Anterior cingulate cortex (tissue), 58 donors: ENCODE measurements at regions not wholly inside any gene's neighbourhood (a gene's known extent, or its start where the extent isn't known, plus 50 kb on each side); places are given as distances from the start of the nearest gene placed in this dataset.

Experiments
- DNase-seq, 58 donors: peaks; one replicate each; lab custom pipeline; 2025; lab: John Stamatoyannopoulos, UW

DNA sequence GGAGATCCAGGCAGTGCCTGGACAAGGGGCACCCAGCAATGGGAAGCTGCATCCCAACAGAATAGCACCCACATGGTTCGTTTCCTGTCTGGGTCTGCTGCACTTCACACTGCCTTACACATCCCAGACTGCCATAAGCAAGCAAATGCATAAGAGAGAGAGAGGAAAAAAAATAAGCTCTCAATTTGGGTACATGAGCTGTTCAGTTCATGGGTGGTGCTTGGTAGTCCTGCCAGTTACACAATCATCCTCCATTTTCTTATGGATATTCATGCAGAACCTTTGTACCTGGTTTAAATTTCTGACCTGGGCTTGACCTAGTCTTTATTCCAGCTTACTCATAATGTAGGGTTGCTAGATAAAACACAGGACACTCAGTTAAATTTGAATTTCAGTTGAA is 733.6 kb downstream of the TNS3 start:
- no peak for DNase-seq

DNA sequence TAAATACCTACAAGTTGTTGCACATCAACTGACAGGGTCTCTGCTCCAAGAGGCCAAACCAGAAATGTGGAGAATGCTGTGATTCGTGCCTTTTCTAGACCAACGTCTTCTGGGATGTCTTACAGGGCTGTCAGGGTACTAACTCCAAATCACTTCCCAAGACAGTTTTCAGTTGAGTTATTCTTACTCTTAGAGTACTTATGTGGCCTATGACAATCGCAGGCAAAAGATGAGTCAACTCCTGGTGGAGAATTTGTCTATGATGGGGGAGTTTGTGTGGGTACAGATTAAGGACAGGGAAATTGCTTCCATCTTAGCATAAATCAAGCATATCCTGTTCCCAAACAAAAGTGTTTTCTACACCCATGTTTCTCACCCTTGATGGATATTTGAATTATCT is 734.8 kb downstream of the TNS3 start:
- DNase-seq, result no peak

DNA sequence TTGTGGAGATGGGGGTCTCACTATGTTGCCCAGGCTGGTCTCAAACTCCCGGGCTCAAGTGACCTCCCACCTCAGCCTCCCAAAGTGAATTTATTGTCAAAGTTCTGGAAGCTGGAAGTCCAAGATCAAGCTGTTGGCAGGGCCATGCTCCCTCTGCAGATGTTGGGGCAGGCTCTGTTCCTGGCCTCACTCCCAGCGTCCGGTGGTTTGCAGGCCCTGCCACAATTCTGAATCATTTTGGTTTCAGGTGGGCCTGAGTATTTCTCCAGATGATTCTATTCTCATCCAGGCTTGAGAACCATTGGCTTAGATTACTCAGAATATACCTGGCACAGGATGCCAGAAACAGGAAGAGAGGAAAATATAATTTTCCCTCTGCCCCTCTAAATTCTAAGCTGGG is 737.4 kb downstream of the TNS3 start:
- no peak for DNase-seq

DNA sequence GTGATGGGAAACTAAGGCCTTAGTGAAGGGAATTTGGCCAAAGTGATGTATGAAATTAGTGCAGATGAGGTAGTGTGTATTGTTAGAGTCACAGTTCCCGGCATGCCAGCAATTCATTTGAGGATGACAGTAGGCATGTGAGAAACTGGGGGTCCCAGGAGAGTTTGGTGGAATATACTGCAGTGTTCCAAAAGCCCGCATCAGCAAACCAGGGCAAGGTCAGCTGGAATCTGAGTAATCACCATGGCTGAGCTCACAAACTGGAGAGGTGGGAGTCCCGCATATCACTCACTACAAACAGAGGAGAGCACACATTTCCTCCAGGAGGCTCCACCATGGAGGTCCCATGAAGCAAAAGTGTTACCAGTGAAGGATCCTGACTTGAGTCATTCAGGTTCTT is 740.7 kb downstream of the TNS3 start:
- no peak for DNase-seq

DNA sequence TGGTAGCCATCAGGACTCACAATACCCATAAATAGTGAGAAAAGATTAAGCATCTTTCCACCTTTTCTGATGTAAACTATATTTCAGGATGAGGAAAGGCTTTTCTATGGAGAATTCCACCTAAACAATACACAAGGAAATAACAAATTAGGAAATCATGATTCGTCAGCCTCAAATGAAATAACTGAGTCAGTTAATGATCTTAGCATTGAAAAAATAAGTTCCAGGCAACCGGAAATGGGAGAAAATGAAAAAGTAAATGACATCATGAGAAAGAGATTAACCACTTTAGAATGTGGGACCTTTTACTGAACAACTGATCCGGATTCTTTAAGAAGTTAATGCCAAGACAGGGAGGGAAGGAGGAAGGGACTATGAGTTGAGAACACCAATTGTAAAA is 742.3 kb downstream of the TNS3 start:
- no peak for DNase-seq

DNA sequence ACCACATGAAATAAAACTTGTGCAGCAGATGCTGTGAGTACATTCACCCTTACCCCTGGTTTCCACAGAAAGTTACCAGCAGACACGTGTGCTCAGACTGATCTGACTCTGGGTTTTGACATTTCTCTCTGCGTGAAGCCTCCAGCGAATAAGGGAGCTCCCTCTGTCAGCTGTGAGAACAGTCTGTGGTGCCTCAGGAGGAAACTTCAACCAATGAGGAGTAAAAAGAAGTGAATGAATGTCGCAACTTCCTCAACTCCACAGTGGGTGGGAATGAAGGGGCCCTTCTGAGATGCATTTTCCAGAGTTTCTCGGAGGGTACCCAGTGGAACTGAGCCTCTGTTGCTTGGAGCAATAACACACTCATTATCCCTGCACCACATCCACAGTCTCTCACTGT is 743.4 kb downstream of the TNS3 start:
- no peak for DNase-seq

DNA sequence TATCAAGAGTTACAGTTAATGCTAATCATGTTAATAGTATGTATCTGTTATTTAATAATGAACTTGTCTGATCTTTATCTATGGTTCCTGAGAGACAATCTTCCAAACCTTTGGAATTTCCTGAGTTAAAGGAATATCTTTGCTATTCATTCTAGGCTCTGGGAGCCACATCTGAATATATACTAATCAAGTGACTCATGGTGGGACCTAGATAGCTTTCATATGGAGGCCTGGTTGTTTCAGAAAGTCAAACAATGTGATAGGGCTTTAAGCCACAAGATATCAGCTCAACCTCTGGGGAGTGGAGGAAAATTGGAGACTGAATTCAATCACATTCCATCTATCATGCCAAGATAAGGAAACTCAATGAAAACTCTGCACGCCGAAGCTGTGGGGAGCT is 746.4 kb downstream of the TNS3 start:
- no peak for DNase-seq

DNA sequence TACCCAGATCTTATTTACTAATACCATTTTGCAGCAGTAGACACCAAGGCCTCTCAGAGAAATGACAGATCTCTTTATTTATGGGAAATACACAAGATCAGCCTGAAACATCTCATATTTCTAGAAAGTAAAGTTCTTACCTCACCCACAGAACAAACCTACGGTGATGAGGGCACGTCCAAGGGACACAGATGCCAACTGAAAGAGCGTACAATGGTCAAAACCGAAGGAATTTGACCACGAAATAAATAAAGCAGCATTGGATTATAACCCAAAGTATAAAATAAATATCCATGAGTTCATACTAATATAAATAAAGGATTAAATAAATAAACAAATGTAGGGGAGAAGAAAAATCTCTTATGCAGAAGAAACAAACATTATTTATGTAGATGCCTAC is 747.0 kb downstream of the TNS3 start:
- DNase-seq, result no peak

DNA sequence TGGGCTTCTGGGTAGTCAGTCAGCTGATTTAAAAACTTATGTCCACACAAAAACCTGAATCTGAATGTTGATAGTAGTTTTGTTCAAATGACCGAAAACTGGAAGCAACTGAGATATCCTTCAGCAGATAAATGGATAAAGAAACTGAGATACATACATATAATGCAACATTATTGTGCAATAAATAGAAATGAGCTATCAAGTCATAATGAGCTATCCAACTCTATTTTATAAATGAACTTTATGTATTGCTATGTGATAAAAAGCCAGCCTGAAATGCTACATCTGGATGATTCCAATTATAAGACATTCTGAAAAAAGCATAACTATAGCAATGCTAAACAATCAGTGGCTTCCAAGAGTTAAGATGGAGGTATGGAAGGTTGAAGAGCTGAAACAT is 748.7 kb downstream of the TNS3 start:
- no peak for DNase-seq

DNA sequence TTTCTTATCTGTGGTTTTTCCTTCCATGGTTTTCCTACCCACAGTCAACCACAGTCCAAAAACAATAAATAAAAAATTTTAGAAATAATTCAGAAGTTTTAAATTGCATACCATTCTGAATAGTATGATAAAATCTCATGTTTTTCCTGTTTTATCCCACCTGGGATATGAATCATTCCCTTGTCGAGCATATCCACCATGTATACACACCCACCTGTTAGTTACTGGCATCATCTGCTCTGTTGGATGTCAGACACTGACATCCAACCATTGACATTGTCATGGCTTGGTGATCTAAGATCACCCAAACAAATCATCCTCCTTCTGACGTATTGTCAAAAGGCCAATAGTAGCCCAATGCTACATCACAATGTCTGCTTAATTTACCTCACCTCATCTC is 749.8 kb downstream of the TNS3 start:
- no peak for DNase-seq

DNA sequence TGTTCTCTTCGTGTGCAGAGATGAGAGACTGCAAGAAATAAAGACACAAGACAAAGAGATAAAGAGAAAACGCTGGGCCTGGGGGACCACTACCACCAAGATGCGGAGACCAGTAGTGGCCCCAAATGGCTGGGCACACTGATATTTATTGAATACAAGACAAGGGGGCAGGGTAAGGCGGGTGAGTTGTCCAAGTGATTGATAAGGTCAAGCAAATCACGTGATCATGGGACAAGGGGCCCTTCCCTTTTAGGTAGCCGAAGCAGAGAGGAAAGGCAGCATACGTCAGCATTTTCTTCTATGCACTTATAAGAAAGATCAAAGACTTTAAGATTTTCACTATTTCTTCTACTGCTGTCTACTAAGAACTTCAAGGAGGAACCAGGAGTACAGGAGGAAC is 762.1 kb downstream of the TNS3 start:
- no peak for DNase-seq

DNA sequence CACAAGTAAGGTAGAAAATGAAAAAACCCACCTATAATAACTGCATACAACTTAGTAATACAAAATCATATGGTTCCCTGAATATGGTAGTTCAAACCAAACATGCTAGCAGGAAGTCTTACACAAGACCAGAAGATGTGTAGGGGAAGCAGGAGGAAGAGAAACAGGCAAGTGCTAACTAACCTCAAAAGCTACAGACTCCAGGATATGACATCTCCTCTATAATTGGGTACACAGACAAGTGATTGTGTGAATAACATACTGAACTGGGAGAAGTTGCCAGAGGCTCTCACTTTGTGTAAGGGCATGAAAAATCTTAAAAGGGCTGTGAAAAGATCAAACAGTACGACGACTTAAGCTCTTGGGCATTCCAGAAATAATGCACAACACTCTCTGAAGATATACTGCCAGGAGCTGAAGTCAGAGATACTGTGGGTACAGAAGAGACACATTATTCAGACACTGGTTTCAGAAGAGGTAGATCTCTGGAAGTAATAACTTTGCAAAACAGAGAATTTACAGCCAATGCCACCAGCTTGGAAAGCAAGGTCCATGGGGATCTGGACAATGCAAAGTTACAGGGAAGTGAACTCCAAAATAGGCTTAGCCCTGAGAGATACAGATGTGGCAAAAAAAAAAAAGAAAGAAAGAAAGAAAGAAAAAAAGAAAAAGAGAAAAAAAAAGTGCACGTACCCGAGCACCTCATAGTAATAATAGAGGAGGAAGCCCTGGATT is 767.2 kb downstream of the TNS3 start:
- no peak for DNase-seq

DNA sequence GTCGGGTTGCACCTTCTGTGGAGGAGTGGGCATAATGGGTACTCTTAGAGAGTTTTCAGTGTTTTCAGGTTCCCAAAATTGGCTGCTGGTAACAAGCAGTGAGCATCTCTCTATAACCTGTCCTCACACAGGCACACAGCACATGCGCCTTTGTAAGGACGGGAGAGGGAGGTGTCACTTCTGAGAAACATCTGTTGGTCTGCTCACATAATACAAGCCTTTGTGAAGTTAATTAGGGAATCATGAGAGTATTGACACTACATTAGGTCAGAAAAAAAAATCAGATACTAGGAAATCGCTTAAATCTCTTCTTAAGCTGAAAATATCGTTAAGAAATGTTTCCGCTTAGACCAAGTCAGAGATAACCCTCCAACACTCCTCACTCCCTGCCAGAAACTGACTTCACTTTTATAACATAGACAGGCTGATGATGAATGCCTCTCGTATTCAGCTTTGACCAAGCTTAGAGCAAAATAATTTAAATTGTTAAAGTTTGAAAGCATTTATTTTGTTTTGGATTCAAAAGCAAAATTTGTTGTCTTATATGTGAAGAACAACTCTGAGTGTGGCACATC is 769.7 kb downstream of the TNS3 start:
- DNase-seq, result no peak

DNA sequence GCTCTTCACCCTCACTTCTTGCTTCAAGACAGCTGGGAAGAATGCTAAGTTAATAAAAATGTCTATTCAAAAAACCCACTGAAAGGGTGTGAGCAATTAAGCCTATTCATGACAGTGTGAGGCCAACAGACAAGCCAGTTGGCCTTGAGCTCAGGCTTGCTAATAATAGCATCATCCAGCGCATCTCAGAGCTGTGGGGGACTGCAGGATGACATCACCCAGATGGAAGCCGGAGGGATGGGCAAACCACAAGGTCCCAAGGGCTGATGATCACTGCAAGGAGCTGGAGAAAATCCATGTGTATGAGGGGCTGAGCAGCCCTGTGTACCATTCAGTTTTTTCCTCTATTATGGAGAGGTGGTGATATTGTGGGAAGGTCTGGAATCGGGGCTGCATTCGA is 770.4 kb downstream of the TNS3 start:
- no peak for DNase-seq

DNA sequence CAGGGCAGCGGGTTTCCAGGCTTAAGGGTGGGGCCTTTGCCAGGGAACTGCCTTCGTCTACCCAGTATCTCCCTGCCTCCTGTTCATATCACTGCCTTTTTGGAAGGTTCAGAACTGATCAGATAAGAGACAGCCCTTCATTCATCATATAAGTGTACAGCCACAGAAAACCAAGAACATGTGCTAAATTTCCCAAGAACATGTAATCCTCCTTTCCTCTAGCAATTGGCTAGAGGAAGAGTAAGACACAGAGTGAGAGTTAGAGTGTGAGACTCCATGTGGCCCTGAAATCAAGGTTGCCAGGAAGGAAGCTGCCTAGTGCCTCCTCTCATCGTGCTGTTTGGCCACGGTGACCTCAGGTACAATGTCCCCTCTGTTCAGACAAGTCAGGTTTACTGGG is 770.9 kb downstream of the TNS3 start:
- DNase-seq, result no peak

DNA sequence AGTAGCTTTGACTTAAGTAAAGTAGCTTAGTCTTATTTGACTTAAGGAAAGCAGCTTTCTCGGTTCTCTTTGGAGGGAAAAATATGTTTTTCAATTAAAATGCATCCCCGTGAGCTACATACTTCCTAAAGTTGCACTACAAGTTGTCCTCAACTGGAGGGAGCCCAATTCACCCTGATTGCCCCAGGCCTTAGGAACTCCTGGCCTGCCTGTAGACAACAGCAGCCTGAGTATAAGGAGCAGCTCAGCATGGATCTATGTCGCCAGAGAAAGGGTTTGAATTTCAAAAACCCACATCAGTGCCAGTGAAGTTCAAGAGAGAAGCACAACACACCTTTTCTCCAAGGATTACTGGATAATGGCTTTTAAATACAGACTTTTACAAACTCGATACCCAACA is 772.0 kb downstream of the TNS3 start:
- DNase-seq, result no peak

DNA sequence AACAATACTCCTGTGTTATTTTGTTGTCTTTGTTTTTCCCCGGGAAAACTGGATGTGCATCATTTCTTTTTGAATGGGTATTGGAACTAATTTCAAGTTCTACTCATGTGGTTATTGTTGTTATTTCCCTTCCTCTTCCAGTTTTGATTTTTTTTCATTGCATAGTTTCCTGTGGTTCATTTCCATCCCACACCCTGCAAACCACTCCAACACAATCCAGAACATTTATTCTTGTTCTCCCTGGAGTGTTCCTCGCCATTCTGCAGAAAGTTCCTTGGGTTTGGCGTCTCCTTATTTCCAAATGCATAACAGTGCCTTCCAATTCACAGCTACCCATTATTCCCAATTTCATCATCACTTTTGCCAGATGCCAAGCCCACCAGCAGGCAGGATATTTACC is 775.1 kb downstream of the TNS3 start:
- DNase-seq, result no peak

DNA sequence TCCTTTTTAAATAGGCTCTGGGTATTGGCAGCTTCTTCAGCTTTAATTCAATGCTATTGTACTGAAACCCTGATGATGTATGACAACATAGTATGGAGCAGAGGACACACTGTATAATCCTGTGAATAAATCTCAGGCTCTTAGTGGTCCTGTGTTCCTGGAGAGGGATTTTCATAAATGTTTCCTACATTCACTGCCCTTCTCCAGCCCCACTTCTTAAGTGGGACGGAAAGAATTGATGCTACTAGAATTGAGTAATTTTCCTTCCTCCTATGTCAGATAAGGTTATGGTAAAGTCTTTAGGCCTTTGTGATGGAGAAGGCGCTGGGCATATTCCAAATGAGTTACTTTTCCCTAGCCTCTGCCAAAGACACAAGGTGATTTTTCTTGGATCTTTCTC is 779.4 kb downstream of the TNS3 start:
- no peak for DNase-seq

DNA sequence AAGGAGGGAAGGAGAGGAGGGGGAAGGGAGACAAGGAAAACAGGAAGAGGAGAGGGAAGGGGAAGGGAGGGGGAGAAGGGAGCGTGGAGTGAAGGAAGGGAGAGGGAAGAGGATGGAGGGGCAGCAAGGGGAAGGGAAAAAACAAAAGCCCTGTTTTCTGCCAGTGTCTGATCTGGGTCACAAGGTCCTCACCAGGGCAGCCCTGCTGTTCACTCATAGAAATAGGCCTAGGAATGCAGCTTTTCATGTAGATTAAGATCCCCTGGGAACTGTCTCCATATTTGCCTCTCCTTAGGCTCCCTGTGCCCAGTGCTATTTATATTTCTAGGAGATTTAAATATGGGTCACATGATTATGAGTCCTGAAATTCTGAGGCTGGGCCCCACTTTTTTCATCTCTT is 790.7 kb downstream of the TNS3 start:
- no peak for DNase-seq

DNA sequence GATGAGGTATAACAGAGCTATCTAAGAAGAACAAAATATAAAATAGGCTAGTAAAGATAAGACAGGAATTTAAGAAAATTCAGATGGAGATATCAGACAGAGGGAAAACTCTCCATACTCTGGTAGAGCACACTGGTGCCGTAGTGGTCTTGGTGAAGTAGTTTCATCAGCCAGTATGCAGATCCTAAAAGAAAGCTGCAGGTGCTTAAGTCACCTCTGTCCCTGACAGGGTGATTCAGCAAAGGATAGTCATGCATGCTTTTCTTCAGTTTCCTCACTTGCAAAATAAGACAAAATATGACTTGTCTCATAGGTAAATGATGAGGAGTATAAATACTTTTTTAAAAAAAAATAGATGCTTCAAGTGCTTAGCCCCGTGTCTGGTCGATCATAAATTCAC is 794.9 kb downstream of the TNS3 start:
- no peak for DNase-seq

DNA sequence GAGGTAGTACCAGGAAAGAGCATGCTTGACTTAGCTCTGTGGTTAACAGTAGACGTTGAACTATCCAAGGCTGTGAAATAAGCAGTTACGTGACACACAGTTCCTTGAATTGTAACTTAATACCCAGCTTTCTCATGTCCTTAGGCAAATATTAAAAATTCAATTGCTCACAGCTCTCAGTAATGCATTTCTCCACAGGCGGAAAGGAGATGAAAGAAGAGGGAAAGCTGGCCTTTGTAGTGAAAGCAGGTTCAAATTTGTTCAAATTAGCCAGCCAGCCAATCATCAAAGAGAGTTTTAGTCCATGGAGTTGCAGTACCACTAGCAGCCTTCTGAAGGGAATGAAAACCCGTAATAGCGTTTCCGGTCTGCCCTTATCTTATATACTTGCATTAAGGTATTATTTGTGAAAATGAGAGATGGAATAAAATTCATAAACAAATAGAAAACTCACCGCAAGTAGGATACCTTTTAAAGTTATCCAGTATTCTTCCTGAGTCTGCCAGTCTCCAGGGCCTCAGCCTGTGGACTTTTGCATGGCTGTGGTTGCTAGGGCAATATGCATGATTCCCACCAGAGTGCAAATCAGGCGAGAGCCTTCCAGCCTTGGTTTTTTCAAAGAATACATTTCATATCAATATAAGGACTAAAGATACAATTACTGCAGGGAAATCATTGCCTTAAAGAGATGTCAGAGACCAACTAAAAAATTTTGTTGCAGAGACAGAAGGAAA is 795.5 kb downstream of the TNS3 start:
- DNase-seq, result no peak

DNA sequence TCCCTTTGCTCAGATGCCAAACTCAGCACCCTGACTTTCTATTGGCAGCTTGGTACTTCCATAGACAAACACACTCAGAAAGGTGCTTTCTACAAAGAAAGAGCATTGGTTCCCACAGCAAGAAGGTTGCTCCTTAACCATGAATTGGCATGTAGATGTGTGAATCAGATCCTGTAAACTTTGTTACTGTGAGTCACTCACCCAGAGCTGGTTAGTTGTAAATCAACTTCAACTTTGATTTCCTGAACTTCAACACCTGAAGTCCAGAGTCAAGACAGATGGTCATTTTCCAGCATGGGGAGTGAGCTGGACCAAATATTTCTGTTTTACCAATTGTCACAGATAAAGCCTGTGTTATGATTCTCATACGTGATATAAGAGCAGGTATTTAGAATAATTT is 797.2 kb downstream of the TNS3 start:
- no peak for DNase-seq
